Smooth muscle cell (in vitro differentiated cells): ENCODE measurements at regions not wholly inside any gene's neighbourhood (a gene's known extent, or its start where the extent isn't known, plus 50 kb on each side); places are given as distances from the start of the nearest gene placed in this dataset.

Source experiments
- DNase-seq: peaks from one replicate; lab custom pipeline; 2025; ENCODE audit not compliant: unreplicated experiment; lab: John Stamatoyannopoulos, UW
- H2AFZ ChIP-seq: fragments of 200-600 bp; sonication (generic); 2 replicates; pipeline ENCODE4 v1.6.0; 2016; ENCODE audit warnings: antibody characterized with exemption, low read depth, mild to moderate bottlenecking
- H3F3A ChIP-seq: fragments of 200-600 bp; sonication (generic); 2 replicates; pipeline ENCODE4 v1.6.0; 2017; ENCODE audit warnings: antibody characterized with exemption, low read depth
- H3K27ac ChIP-seq: fragments of 200-600 bp; sonication (generic); 2 replicates; pipeline ENCODE4 v1.5.1; 2016; ENCODE audit warnings: low read depth, mild to moderate bottlenecking
- H3K27me3 ChIP-seq: fragments of 200-600 bp; sonication (generic); 2 replicates; pipeline ENCODE4 v1.6.1; 2016; ENCODE audit warnings: low read depth, mild to moderate bottlenecking
- H3K36me3 ChIP-seq: fragments of 200-600 bp; sonication (generic); 2 replicates; pipeline ENCODE4 v1.5.1; 2016; ENCODE audit warnings: low read depth
- H3K4me1 ChIP-seq: fragments of 200-600 bp; sonication (generic); 2 replicates; pipeline ENCODE4 v1.5.1; 2016; ENCODE audit warnings: low read depth
- H3K4me2 ChIP-seq: fragments of 200-600 bp; sonication (generic); 2 replicates; pipeline ENCODE4 v1.6.0; 2016; ENCODE audit warnings: mild to moderate bottlenecking
- H3K4me3 ChIP-seq: fragments of 200-600 bp; sonication (generic); 2 replicates; pipeline ENCODE4 v1.5.1; 2016; ENCODE audit warnings: mild to moderate bottlenecking
- H3K79me2 ChIP-seq: fragments of 200-600 bp; sonication (generic); 2 replicates; pipeline ENCODE4 v1.6.0; 2016; ENCODE audit warnings: low read depth, mild to moderate bottlenecking
- H3K9ac ChIP-seq: fragments of 200-600 bp; sonication (generic); 2 replicates; pipeline ENCODE4 v1.6.0; 2016; ENCODE audit warnings: low read depth
- H3K9me3 ChIP-seq: fragments of 200-600 bp; sonication (generic); replicated peaks from 2 replicates; pipeline ENCODE4 v1.5.1; 2016; ENCODE audit warnings: low read depth
- H4K20me1 ChIP-seq: fragments of 200-600 bp; sonication (generic); 2 replicates; pipeline ENCODE4 v1.6.0; 2016; ENCODE audit warnings: low read depth
- WGBS: methylation state at CpG from one replicate; pipeline ENCODE4 v1.1.7; 2016; ENCODE audit warnings: low lambda C conversion rate; 5-methylcytosine and 5-hydroxymethylcytosine counted together
- TF ChIP-seq, protein P1 (sequence below): fragments of 200-600 bp; sonication (generic); IDR thresholded peaks from 2 replicates; pipeline ENCODE4 v1.5.1; 2017; ENCODE audit warnings: borderline replicate concordance, mild to moderate bottlenecking, antibody characterized with exemption; ENCODE audit not compliant: insufficient read depth, poor library complexity, severe bottlenecking

DNA sequence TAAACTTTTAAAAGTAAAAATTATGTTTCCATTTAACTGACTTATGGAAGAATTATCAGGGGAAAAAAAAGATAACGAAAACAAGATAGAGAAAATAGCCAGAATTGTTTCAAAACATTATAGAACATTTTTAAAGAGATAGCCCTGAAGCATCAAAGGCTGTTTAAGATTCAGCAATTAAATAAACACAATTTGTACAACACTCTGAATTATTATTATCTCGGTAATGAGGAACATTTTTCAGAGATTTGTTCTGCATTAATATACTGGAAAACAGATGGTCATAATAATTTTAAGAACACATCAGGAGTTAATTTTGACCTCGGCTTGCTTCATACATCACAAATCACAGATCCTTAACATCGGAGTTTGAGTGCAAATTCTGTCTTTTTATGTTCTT lies 643.8 kb downstream of the SORCS1 start:
- DNase-seq, result no peak
- no peaks in the 10 kb centered on the region for H3F3A ChIP-seq
- no peak overlapping the region for H3K4me3 ChIP-seq
- H2AFZ ChIP-seq, result no peak overlapping the region
- no peak overlapping the region for H3K4me2 ChIP-seq
- H3K9ac ChIP-seq, result no peak overlapping the region
- no peak overlapping the region for H3K27ac ChIP-seq
- H3K9me3 ChIP-seq, result no peaks in the 10 kb centered on the region
- TF ChIP-seq, protein P1, sequence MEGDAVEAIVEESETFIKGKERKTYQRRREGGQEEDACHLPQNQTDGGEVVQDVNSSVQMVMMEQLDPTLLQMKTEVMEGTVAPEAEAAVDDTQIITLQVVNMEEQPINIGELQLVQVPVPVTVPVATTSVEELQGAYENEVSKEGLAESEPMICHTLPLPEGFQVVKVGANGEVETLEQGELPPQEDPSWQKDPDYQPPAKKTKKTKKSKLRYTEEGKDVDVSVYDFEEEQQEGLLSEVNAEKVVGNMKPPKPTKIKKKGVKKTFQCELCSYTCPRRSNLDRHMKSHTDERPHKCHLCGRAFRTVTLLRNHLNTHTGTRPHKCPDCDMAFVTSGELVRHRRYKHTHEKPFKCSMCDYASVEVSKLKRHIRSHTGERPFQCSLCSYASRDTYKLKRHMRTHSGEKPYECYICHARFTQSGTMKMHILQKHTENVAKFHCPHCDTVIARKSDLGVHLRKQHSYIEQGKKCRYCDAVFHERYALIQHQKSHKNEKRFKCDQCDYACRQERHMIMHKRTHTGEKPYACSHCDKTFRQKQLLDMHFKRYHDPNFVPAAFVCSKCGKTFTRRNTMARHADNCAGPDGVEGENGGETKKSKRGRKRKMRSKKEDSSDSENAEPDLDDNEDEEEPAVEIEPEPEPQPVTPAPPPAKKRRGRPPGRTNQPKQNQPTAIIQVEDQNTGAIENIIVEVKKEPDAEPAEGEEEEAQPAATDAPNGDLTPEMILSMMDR, result no peak
- WGBS, result 84% methylated on average over 4 of the region's 4 CpGs
- no peaks in the 10 kb centered on the region for H3K36me3 ChIP-seq
- H4K20me1 ChIP-seq, result no peaks in the 10 kb centered on the region
- H3K27me3 ChIP-seq, result peaks cover 4% of the 10 kb centered on the region
- no peaks in the 10 kb centered on the region for H3K79me2 ChIP-seq
- no peaks in the 10 kb centered on the region for H3K4me1 ChIP-seq

DNA sequence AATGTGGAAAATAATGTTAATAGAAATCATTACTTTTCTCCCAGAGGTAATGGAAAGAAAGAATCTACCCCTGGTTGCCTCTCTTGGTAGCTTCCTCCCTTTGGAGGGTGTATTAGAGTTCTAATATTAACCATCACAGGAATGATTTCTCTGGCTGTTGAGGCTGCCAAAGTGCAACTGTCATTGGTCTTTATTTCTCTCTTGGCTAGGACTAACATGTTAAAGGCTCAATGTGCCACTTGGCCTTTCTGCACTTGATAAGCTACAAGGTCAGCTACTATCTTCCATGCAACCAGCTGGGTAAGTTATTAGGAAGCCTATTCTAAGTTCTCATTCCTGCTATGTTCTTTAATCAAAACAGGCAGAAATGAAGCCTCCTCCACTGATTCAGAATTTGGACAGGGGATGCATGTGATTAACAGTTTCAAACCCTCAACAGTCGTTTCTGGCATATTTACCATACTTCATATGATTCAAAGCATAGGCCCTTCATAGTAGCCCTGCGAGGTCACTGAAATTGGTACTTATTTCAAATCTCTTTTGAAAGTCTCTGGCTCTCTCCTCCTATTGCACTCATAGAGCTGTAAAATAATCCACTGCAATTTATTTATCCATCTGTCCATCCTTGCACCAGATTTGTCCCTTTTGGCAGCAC lies 645.0 kb downstream of the SORCS1 start:
- no peak overlapping the region for H3K27ac ChIP-seq
- TF ChIP-seq, protein P1, result no peak
- H2AFZ ChIP-seq, result no peak overlapping the region
- no peaks in the 10 kb centered on the region for H3K36me3 ChIP-seq
- H3K9ac ChIP-seq, result no peak overlapping the region
- peaks cover 4% of the 10 kb centered on the region for H3K27me3 ChIP-seq
- no peak overlapping the region for H3K4me2 ChIP-seq
- no peaks in the 10 kb centered on the region for H3K9me3 ChIP-seq
- H4K20me1 ChIP-seq, result no peaks in the 10 kb centered on the region
- 88% methylated on average over 2 of the region's 2 CpGs for WGBS
- no peak for DNase-seq
- H3K4me3 ChIP-seq, result no peak overlapping the region
- H3K4me1 ChIP-seq, result peaks cover 5% of the 10 kb centered on the region
- no peaks in the 10 kb centered on the region for H3F3A ChIP-seq
- no peaks in the 10 kb centered on the region for H3K79me2 ChIP-seq

DNA sequence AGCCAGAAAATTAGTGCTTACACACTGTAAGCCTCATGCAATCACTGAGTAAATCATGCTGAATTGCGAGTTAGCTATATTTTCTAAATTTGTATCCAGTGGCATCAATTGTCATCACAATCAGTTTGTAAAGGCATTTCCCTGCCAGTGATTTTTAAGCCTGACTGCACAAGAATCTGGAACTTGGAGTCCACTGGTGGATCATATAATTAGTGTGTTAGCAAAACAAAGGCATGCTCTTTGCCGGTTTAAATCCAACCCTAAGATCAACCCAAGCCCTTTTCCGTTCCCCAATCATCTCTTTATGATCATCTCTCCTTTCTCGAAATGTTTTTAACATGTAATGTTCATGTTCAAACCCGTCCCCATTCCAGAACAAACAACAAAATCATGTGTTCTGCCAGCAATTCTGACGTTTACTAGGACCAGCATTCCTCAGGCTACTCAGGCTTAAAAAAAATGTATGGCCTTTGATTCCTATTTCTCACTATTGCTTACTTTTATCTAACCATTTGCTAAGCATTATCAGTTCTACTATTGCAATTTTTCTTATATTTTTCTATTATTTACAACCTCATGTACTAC lies 649.2 kb downstream of the SORCS1 start:
- H2AFZ ChIP-seq, result no peak overlapping the region
- H3K36me3 ChIP-seq, result no peaks in the 10 kb centered on the region
- TF ChIP-seq, protein P1, result no peak
- H4K20me1 ChIP-seq, result no peaks in the 10 kb centered on the region
- H3K9ac ChIP-seq, result no peak overlapping the region
- H3K4me2 ChIP-seq, result no peak overlapping the region
- no peaks in the 10 kb centered on the region for H3K9me3 ChIP-seq
- no peaks in the 10 kb centered on the region for H3F3A ChIP-seq
- no peak for DNase-seq
- H3K27me3 ChIP-seq, result no peaks in the 10 kb centered on the region
- peaks cover 14% of the 10 kb centered on the region for H3K4me1 ChIP-seq
- 74% methylated on average over 6 of the region's 6 CpGs for WGBS
- no peaks in the 10 kb centered on the region for H3K79me2 ChIP-seq
- no peak overlapping the region for H3K4me3 ChIP-seq
- H3K27ac ChIP-seq, result no peak overlapping the region

DNA sequence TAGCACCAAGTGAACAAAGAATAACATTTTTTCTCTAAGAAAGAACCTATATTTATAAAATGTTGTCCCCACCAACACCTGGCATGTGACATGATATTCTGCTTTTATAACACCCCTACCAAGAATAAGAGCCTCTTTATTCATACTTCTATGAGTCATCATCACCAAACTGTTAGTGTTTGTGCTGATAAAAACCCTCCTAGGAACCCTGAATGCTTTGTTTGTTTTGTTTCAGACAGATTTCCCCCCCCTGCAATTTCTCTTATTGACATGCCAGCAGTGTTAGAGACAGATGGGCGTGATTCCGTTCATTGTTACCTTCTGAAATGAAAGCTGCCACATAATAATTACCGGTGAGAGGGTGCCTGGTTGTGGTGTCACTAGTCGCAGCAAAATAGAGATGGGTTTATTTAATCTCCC lies 651.1 kb downstream of the SORCS1 start:
- TF ChIP-seq, protein P1, result no peak

More for the DNA sequence above, 651.1 kb downstream of the SORCS1 start:
- no peaks in the 10 kb centered on the region for H4K20me1 ChIP-seq
- no peak overlapping the region for H3K9ac ChIP-seq
- H3K4me2 ChIP-seq, result no peak overlapping the region
- H3K27ac ChIP-seq, result no peak overlapping the region
- H3K36me3 ChIP-seq, result no peaks in the 10 kb centered on the region
- no peak overlapping the region for H2AFZ ChIP-seq
- 65% methylated on average over 4 of the region's 4 CpGs for WGBS
- no peaks in the 10 kb centered on the region for H3K27me3 ChIP-seq
- DNase-seq, result no peak
- no peaks in the 10 kb centered on the region for H3F3A ChIP-seq
- no peak overlapping the region for H3K4me3 ChIP-seq
- H3K4me1 ChIP-seq, result peaks cover 14% of the 10 kb centered on the region
- no peaks in the 10 kb centered on the region for H3K79me2 ChIP-seq
- H3K9me3 ChIP-seq, result no peaks in the 10 kb centered on the region
